ENCODE measurements at regions not wholly inside any gene's neighbourhood (a gene's known extent, or its start where the extent isn't known, plus 50 kb on each side); places are given as distances from the start of the nearest gene placed in this dataset.

DNA sequence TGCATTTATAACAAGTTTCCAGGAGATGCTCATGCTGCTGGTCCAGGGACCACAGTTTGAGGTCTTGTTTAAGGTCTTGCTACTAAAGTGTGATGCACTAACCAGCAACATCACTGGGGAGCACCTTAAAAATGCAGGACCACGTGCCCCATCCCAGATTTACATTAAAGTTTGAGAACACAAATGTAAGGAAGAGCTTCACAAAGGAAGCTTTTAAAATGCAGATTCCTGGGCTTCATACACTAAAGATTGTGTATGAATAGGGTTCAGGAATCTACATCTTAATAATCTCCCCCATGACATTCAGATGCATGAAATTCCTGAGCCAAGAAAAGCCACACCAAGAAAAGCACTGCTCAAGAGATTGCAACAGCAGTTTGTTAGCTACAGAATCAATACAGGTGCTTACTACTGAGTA, 235.3 kb upstream of the TANK start:
- TF ChIP-seq YY1 (IDR thresholded peaks at IDR 0.05; ENCODE audit: insufficient read depth, insufficient read length) (no peak), SUZ12 (IDR thresholded peaks at IDR 0.05; ENCODE audit: extremely low read depth, insufficient read depth, insufficient read length) (no peak), ZNF274 (IDR thresholded peaks at IDR 0.05; ENCODE audit: low read depth, low read length) (no peak)
